H1 (cell line): ENCODE measurements at regions not wholly inside any gene's neighbourhood (a gene's known extent, or its start where the extent isn't known, plus 50 kb on each side); places are given as distances from the start of the nearest gene placed in this dataset.

Experiments
- CHD7 ChIP-seq: fragments of 300-600 bp; sonication (generic); IDR thresholded peaks from 2 replicates; pipeline ENCODE4 v1.7.1; 2012; ENCODE audit warnings: low read length, moderate library complexity, mild to moderate bottlenecking, inconsistent platforms; ENCODE audit not compliant: insufficient replicate concordance
- NANOG ChIP-seq: IDR thresholded peaks from 2 replicates; pipeline ENCODE4 v1.6.1; 2011; ENCODE audit warnings: low read length, low read depth, mild to moderate bottlenecking, inconsistent platforms; ENCODE audit not compliant: insufficient read depth, poor library complexity, severe bottlenecking
- POU5F1 ChIP-seq: IDR thresholded peaks from 2 replicates; pipeline ENCODE4 v1.6.1; 2011; ENCODE audit warnings: low read depth, mild to moderate bottlenecking, low read length, moderate library complexity

GRCh38 chr4:23235628-23236390 lies 543.1 kb downstream of the GBA3 start (continued):
- no peak for TF ChIP-seq CHD7
- no peak for TF ChIP-seq POU5F1
- TF ChIP-seq NANOG, result no peak
